ENCODE measurements at regions not wholly inside any gene's neighbourhood (a gene's known extent, or its start where the extent isn't known, plus 50 kb on each side); places are given as distances from the start of the nearest gene placed in this dataset.

DNA sequence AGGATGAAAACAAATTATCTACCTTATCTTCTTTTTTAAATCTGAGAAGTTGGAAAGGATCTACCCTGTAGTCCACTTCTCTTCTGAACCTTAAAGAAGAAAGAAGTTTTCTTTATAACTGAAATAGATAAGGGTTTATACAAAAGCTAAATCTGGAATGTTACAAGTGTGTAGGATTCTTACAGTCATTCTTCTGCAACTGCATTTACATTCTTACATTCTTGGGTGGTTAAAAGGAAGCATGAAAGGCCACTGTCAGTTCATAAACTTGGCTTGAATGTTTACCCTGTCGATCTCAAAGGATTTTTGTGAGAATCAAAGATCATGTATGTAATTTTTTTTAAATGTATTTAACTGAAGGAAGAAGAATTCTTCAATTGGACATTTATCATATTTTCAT, 142.1 kb upstream of the BRINP3 start:
- Histone ChIP-seq H3K27me3 (ENCODE audit: control insufficient read depth in 1 of 2, insufficient read depth in 2 of 2, low read length in 2 of 2) (no peaks in the 10 kb centered on the region), H3K79me2 (ENCODE audit: insufficient read depth, low read length) (no peaks in the 10 kb centered on the region), H3K4me3 (replicated peaks in 1 of 3; ENCODE audit: insufficient read depth in 1 of 3, low read depth in 2 of 3, low read length in 3 of 3) (no peak overlapping the region), H4K20me1 (ENCODE audit: insufficient read depth, low read length) (no peaks in the 10 kb centered on the region), H3K9me3 (ENCODE audit: low read length) (no peaks in the 10 kb centered on the region), H3K4me1 (ENCODE audit: insufficient read depth, low read length) (peaks cover 11% of the 10 kb centered on the region), H3K27ac (ENCODE audit: extremely low read length, insufficient read depth, low read length) (no peak overlapping the region), H2AFZ (ENCODE audit: low read length) (no peak overlapping the region), H3K36me3 (replicated peaks in 1 of 2; ENCODE audit: control insufficient read depth in 1 of 2, insufficient read depth in 2 of 2, low read length in 2 of 2) (no peaks in the 10 kb centered on the region), H3K4me2 (ENCODE audit: low read depth, low read length) (no peak overlapping the region), H3K9ac (ENCODE audit: insufficient read depth, low read depth, low read length) (no peak overlapping the region)
- TF ChIP-seq NFYB (CRISPR knock-in tag; IDR thresholded peaks at IDR 0.05) (no peak), CBFB (CRISPR knock-in tag; IDR thresholded peaks at IDR 0.05) (no peak), FLYWCH1 (CRISPR knock-in tag; IDR thresholded peaks at IDR 0.05) (no peak)
- ChIA-PET CTCF (ENCODE audit: low intra/inter-chr PET ratio, low total read pairs) (no interaction called here), POLR2A (no interaction called here)
- no peak for DNase-seq (ENCODE audit: low spot score)
- BruUV-seq (replicated peaks): no TSS peak
- intact Hi-C loops (cut with micrococcal nuclease; ENCODE audit: unreplicated experiment): no loop called here
- in situ Hi-C loops (cut with HindIII; ENCODE audit: extremely low pct_ligation_motif_present, low pct_unique_long_range_greater_than_20kb): no loop called here
- no peak for ATAC-seq
- no peak for FAIRE-seq
- 0% methylated on average over 1 of the region's 1 CpG for WGBS (ENCODE audit: low lambda C conversion rate)

- ChIA-PET CTCF (ENCODE audit: low intra/inter-chr PET ratio, low total read pairs) (interaction anchor here (0.7 kb wide), 1 partner anchor 1812 kb away, joined by 3 read pairs; no protein-coding TSS in a partner anchor), POLR2A (no interaction called here)
- no peaks in the 10 kb centered on the region for H3K4me1 ChIP-seq (ENCODE audit: insufficient read depth, low read length)
- DNase-seq (ENCODE audit: low spot score) (no peak), ATAC-seq (peak; percentile 61), FAIRE-seq (no peak)
- no peaks in the 10 kb centered on the region for H4K20me1 ChIP-seq (ENCODE audit: insufficient read depth, low read length)
- H3K4me2 ChIP-seq (ENCODE audit: low read depth, low read length): no peak overlapping the region
- intact Hi-C loops (cut with micrococcal nuclease; ENCODE audit: unreplicated experiment): no loop called here
- H3K79me2 ChIP-seq (ENCODE audit: insufficient read depth, low read length): no peaks in the 10 kb centered on the region
- no peak overlapping the region for H3K4me3 ChIP-seq (replicated peaks in 1 of 3; ENCODE audit: insufficient read depth in 1 of 3, low read depth in 2 of 3, low read length in 3 of 3)
- H2AFZ ChIP-seq (ENCODE audit: low read length): no peak overlapping the region
- TF ChIP-seq MIER2 (CRISPR knock-in tag; IDR thresholded peaks at IDR 0.05) (no peak), TAF1 (CRISPR knock-in tag; IDR thresholded peaks at IDR 0.05) (no peak), SOX13 (IDR thresholded peaks at IDR 0.05) (no peak), SOX13 (CRISPR knock-in tag; conservative IDR thresholded peaks at IDR 0.05 in 1 of 2, IDR thresholded peaks at IDR 0.05 in 1 of 2) (no peak), ZNF83 (CRISPR knock-in tag; IDR thresholded peaks at IDR 0.05; ENCODE audit: borderline replicate concordance) (no peak), STAG1 (CRISPR knock-in tag; IDR thresholded peaks at IDR 0.05) (peak; percentile 61), JARID2 (CRISPR knock-in tag; IDR thresholded peaks at IDR 0.05; ENCODE audit: insufficient replicate concordance) (no peak), CTCF (CRISPR knock-in tag; IDR thresholded peaks at IDR 0.05) (peak; percentile 47), NCOR1 (IDR thresholded peaks at IDR 0.05; ENCODE audit: borderline replicate concordance, low read length) (no peak), CENPBD1 (CRISPR knock-in tag; IDR thresholded peaks at IDR 0.05; ENCODE audit: borderline replicate concordance, low read depth) (no peak)
- in situ Hi-C loops (cut with HindIII; ENCODE audit: extremely low pct_ligation_motif_present, low pct_unique_long_range_greater_than_20kb): no loop called here
- no TSS peak for BruUV-seq (replicated peaks)
- H3K27ac ChIP-seq (ENCODE audit: extremely low read length, insufficient read depth, low read length): no peak overlapping the region
- no peaks in the 10 kb centered on the region for H3K9me3 ChIP-seq (ENCODE audit: low read length)
- no peaks in the 10 kb centered on the region for H3K27me3 ChIP-seq (ENCODE audit: control insufficient read depth in 1 of 2, insufficient read depth in 2 of 2, low read length in 2 of 2)
- H3K36me3 ChIP-seq (replicated peaks in 1 of 2; ENCODE audit: control insufficient read depth in 1 of 2, insufficient read depth in 2 of 2, low read length in 2 of 2): no peaks in the 10 kb centered on the region
- no peak overlapping the region for H3K9ac ChIP-seq (ENCODE audit: insufficient read depth, low read depth, low read length)
Measured at GRCh38 chr1:190633488-190633887, 155.8 kb upstream of the BRINP3 start.

Measured in HepG2 (cell line).